Left kidney (tissue), 1 donor: ENCODE measurements at regions not wholly inside any gene's neighbourhood (a gene's known extent, or its start where the extent isn't known, plus 50 kb on each side); places are given as distances from the start of the nearest gene placed in this dataset.

Source experiments
- DNase-seq: peaks from one replicate; pipeline ENCODE4 v3.0.0-alpha.2; 2013

GRCh38 chr1:87194856-87195255, 133.8 kb upstream of the LMO4 start:
- no peak for DNase-seq

GRCh38 chr1:87196110-87196827, 132.4 kb upstream of the LMO4 start:
- no peak for DNase-seq

- DNase-seq: no peak
These were observed 131.5 kb upstream of the LMO4 start for GRCh38 chr1:87197156-87197555.

- DNase-seq: no peak
These were observed 131.0 kb upstream of the LMO4 start for GRCh38 chr1:87197641-87198040.

- DNase-seq: no peak
These were observed 127.6 kb upstream of the LMO4 start for GRCh38 chr1:87200875-87201638.

- no peak for DNase-seq
These were observed 126.9 kb upstream of the LMO4 start for GRCh38 chr1:87201768-87202167.

GRCh38 chr1:87202451-87202850, 126.2 kb upstream of the LMO4 start:
- DNase-seq: no peak

GRCh38 chr1:87202922-87203655, 125.6 kb upstream of the LMO4 start:
- DNase-seq: no peak

GRCh38 chr1:87203904-87204303, 124.8 kb upstream of the LMO4 start:
- DNase-seq: no peak

- DNase-seq: no peak
These were observed 124.2 kb upstream of the LMO4 start for GRCh38 chr1:87204441-87204840.

- no peak for DNase-seq
These were observed 123.8 kb upstream of the LMO4 start for GRCh38 chr1:87204921-87205320.

GRCh38 chr1:87206044-87206831, 122.4 kb upstream of the LMO4 start:
- DNase-seq: no peak

GRCh38 chr1:87208080-87208479, 120.6 kb upstream of the LMO4 start:
- no peak for DNase-seq

GRCh38 chr1:87208931-87209330, 119.7 kb upstream of the LMO4 start:
- DNase-seq: no peak

- DNase-seq: no peak
These were observed 118.5 kb upstream of the LMO4 start for GRCh38 chr1:87210151-87210550.

- DNase-seq: no peak
These were observed 116.1 kb upstream of the LMO4 start for GRCh38 chr1:87212431-87213134.

GRCh38 chr1:87213135-87213515, 115.6 kb upstream of the LMO4 start:
- DNase-seq: no peak

- DNase-seq: no peak
These were observed 113.1 kb upstream of the LMO4 start for GRCh38 chr1:87215592-87215991.

- DNase-seq: no peak
These were observed 110.1 kb upstream of the LMO4 start for GRCh38 chr1:87218618-87219017.

GRCh38 chr1:87219141-87219540, 109.5 kb upstream of the LMO4 start:
- DNase-seq: no peak

- no peak for DNase-seq
These were observed 109.1 kb upstream of the LMO4 start for GRCh38 chr1:87219626-87220025.

- no peak for DNase-seq
These were observed 107.7 kb upstream of the LMO4 start for GRCh38 chr1:87220993-87221392.
